HG02642 (cell line): ENCODE measurements at regions not wholly inside any gene's neighbourhood (a gene's known extent, or its start where the extent isn't known, plus 50 kb on each side); places are given as distances from the start of the nearest gene placed in this dataset.

Source experiments
- ATAC-seq: cut with Tn5 transposase; IDR thresholded peaks from one replicate; pipeline ENCODE4 v1.9.1; 2021; ENCODE audit warnings: mild to moderate bottlenecking; ENCODE audit not compliant: unreplicated experiment, poor library complexity

GRCh38 chr6:169851641-169852503, 100.5 kb downstream of the ERMARD start:
- ATAC-seq = no peak

- no peak for ATAC-seq
These were observed 99.3 kb downstream of the ERMARD start for GRCh38 chr6:169850746-169851145.

- ATAC-seq = no peak
These were observed 98.7 kb downstream of the ERMARD start for GRCh38 chr6:169850154-169850553.

- no peak for ATAC-seq
These were observed 98.0 kb downstream of the ERMARD start for GRCh38 chr6:169849396-169849795.

- ATAC-seq = no peak
These were observed 97.5 kb downstream of the ERMARD start for GRCh38 chr6:169848946-169849345.

- no peak for ATAC-seq
These were observed 96.5 kb downstream of the ERMARD start for GRCh38 chr6:169847901-169848311.

GRCh38 chr6:169847141-169847674, 95.8 kb downstream of the ERMARD start:
- ATAC-seq = no peak

- no peak for ATAC-seq
These were observed 95.0 kb downstream of the ERMARD start for GRCh38 chr6:169846286-169847056.

GRCh38 chr6:169845426-169846285, 94.2 kb downstream of the ERMARD start:
- ATAC-seq = no peak

GRCh38 chr6:169844946-169845345, 93.5 kb downstream of the ERMARD start:
- ATAC-seq = no peak

- no peak for ATAC-seq
These were observed 92.6 kb downstream of the ERMARD start for GRCh38 chr6:169843991-169844390.

GRCh38 chr6:169843110-169843509, 91.7 kb downstream of the ERMARD start:
- no peak for ATAC-seq

- ATAC-seq = no peak
These were observed 90.6 kb downstream of the ERMARD start for GRCh38 chr6:169841907-169842606.

GRCh38 chr6:169841251-169841650, 89.8 kb downstream of the ERMARD start:
- ATAC-seq = no peak

- ATAC-seq = no peak
These were observed 88.6 kb downstream of the ERMARD start for GRCh38 chr6:169839898-169840631.

- ATAC-seq = no peak
These were observed 88.1 kb downstream of the ERMARD start for GRCh38 chr6:169839493-169839892.

- ATAC-seq = no peak
These were observed 87.6 kb downstream of the ERMARD start for GRCh38 chr6:169839029-169839481.

GRCh38 chr6:169838346-169839028, 87.1 kb downstream of the ERMARD start:
- ATAC-seq = no peak
